ENCODE measurements at regions not wholly inside any gene's neighbourhood (a gene's known extent, or its start where the extent isn't known, plus 50 kb on each side); places are given as distances from the start of the nearest gene placed in this dataset.

DNA sequence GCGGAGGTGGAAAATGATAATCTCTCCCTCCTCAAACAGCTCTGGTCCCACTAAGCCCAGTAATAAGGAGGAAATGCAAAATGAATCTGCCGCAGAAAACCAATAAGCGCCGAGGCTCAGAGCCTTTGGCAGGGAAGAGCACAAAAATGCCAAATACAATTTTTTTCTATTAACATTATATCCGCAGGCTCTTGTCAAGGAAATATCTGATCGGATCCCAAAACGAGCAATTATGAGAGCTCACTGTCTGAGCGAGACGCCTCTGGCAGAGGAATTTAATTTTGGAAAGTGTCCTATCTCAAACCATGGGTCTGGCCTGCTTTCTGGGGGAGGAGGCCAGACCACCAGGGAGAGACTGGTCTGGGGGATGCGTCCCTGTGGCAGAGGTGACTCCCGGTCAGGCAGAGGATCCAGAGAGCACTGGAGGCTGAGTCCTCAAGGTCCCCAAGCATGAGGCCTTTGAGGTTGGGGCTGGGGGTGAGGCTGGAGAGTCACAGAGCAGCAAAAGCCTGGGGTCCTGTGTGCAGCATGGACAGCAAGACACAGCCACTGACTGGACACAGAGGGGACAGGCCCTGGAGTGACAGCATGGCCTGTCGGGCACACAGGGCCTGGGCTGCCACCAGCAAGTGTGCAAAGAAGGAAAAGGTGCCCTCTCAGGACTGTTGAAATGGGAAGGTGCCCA, 342.8 kb upstream of the SFSWAP start:
- no peaks in the 10 kb centered on the region for H4K20me1 ChIP-seq (ENCODE audit: insufficient read depth, low read length)
- WGBS, 2 experiments (ENCODE audit: extremely low coverage in 2 of 2, insufficient read length in 1 of 2), result 68% methylated on average over 3 of the region's 12 CpGs; no CpG with 5 or more reads in 1 of the 2 experiments
- H3K4ac ChIP-seq (ENCODE audit: low read depth, low read length), result no peak overlapping the region
- no peaks in the 10 kb centered on the region for H3K27me3 ChIP-seq (ENCODE audit: control insufficient read depth, insufficient read depth, low read length)
- no peak overlapping the region for H3K9ac ChIP-seq (ENCODE audit: low read depth, low read length)
- no peak overlapping the region for H2BK15ac ChIP-seq (ENCODE audit: low read depth, low read length)
- no peak overlapping the region for H4K8ac ChIP-seq (ENCODE audit: low read depth in 2 of 2, low read length in 2 of 2)
- H4K91ac ChIP-seq (ENCODE audit: insufficient read depth, low read depth, low read length), result no peak overlapping the region
- ATAC-seq (ENCODE audit: low read depth), result no peak
- H3K4me3 ChIP-seq (ENCODE audit: insufficient read depth, low read depth, low read length), result no peak overlapping the region
- H3K18ac ChIP-seq (ENCODE audit: low read depth, low read length), result no peak overlapping the region
- H3K4me1 ChIP-seq (ENCODE audit: control insufficient read depth, insufficient read depth, low read length), result no peaks in the 10 kb centered on the region
- H3K79me1 ChIP-seq (ENCODE audit: low read depth in 1 of 2, low read length in 2 of 2), result no peaks in the 10 kb centered on the region
- H3K23ac ChIP-seq (ENCODE audit: low read depth, low read length), result no peak overlapping the region
- H3K27ac ChIP-seq (ENCODE audit: insufficient read depth, low read length), result no peak overlapping the region
- no peak overlapping the region for H3K4me2 ChIP-seq (ENCODE audit: low read depth, low read length)
- H3K9me3 ChIP-seq (ENCODE audit: control insufficient read depth, insufficient read depth, low read length), result peaks cover 53% of the 10 kb centered on the region
- no peak for DNase-seq
- no peak overlapping the region for H2BK5ac ChIP-seq (ENCODE audit: low read depth, low read length, poor library complexity, severe bottlenecking)
- H3K14ac ChIP-seq (replicated peaks; ENCODE audit: low read depth, low read length), result no peak overlapping the region
- H2AK5ac ChIP-seq (ENCODE audit: low read depth, low read length), result no peak overlapping the region
- dilution Hi-C loops (cut with HindIII; ENCODE audit: low sequenced_read_pairs, unreplicated experiment) (no loop called here), intact Hi-C loops (cut with micrococcal nuclease) (no loop called here), in situ Hi-C loops (cut with MboI; ENCODE audit: low sequenced_read_pairs) (no loop called here)
- ChIA-PET POLR2A (ENCODE audit: unreplicated experiment) (no interaction called here), CTCF (no interaction called here)
- H2BK20ac ChIP-seq (ENCODE audit: low read depth, low read length), result no peak overlapping the region
- BruUV-seq (replicated peaks), result no TSS peak
- no peaks in the 10 kb centered on the region for H3K36me3 ChIP-seq (ENCODE audit: control insufficient read depth, insufficient read depth, low read length)
- H2AFZ ChIP-seq (replicated peaks; ENCODE audit: low read length, poor library complexity), result no peak overlapping the region
- TF ChIP-seq MAZ (IDR thresholded peaks at IDR 0.05; ENCODE audit: borderline replicate concordance, low read depth, low read length) (no peak), RAD21 (IDR thresholded peaks at IDR 0.05; ENCODE audit: low read length) (no peak), RCOR1 (IDR thresholded peaks at IDR 0.05; ENCODE audit: insufficient replicate concordance, low read length) (no peak)
- no peak overlapping the region for H2BK120ac ChIP-seq (ENCODE audit: low read depth, low read length)
- no peak overlapping the region for H4K5ac ChIP-seq (ENCODE audit: low read depth, low read length)
- H3K56ac ChIP-seq (ENCODE audit: extremely low read depth, insufficient read depth, low read length), result no peak overlapping the region
- H2AK9ac ChIP-seq (replicated peaks; ENCODE audit: low read depth, low read length, poor library complexity), result no peak overlapping the region
- H3K9me1 ChIP-seq (ENCODE audit: insufficient read depth, low read length), result no peaks in the 10 kb centered on the region

Data from IMR-90 (cell line).